WTC11 (cell line): ENCODE measurements at regions not wholly inside any gene's neighbourhood (a gene's known extent, or its start where the extent isn't known, plus 50 kb on each side); places are given as distances from the start of the nearest gene placed in this dataset.

Source experiments
- ATAC-seq: fragments of 200-7000 bp; cut with Tn5 transposase; 2 replicates; pipeline ENCODE4 v1.10.0; 2021; ENCODE audit warnings: mild to moderate bottlenecking, moderate library complexity
- CTCF ChIA-PET: fragments of 300-600 bp; sonication (Branson Sonifier 250); formaldehyde crosslinking; loops from one replicate; lab custom pipeline; 2021; ENCODE audit warnings: antibody characterized with exemption; lab: Charles Lee
- POLR2A ChIA-PET: fragments of 350-600 bp; sonication (Branson Sonifier 250); formaldehyde crosslinking; loops from one replicate; lab custom pipeline; 2021; ENCODE audit warnings: antibody characterized with exemption; lab: Charles Lee
- DNase-seq: peaks from one replicate; pipeline ENCODE4 v3.0.0; 2021; ENCODE audit warnings: low spot score
- H3K27ac Mint-ChIP-seq: 2 replicates; pipeline ENCODE4 v1.8.0; 2021; ENCODE audit warnings: mixed read lengths
- H3K27me3 Mint-ChIP-seq: 2 replicates; pipeline ENCODE4 v1.8.0; 2021; ENCODE audit warnings: low read depth, mild to moderate bottlenecking, moderate library complexity, mixed read lengths
- H3K36me3 Mint-ChIP-seq: 2 replicates; pipeline ENCODE4 v1.8.0; 2021; ENCODE audit warnings: mixed read lengths
- H3K4me1 Mint-ChIP-seq: 2 replicates; pipeline ENCODE4 v1.8.0; 2022; ENCODE audit warnings: mixed read lengths
- H3K4me3 Mint-ChIP-seq: 2 replicates; pipeline ENCODE4 v1.8.0; 2021; ENCODE audit warnings: mild to moderate bottlenecking, moderate library complexity, mixed read lengths
- H3K9me3 Mint-ChIP-seq: 2 replicates; pipeline ENCODE4 v1.8.0; 2021; ENCODE audit warnings: mixed read lengths
- ARID4B ChIP-seq: sonication (generic); formaldehyde crosslinking; IDR thresholded peaks from 2 replicates; pipeline ENCODE4 v1.8.0; 2023; ENCODE audit warnings: missing genetic modification reagents, mild to moderate bottlenecking, borderline replicate concordance
- CREM ChIP-seq: sonication (generic); formaldehyde crosslinking; IDR thresholded peaks from 2 replicates; pipeline ENCODE4 v1.8.1; 2022; ENCODE audit warnings: mild to moderate bottlenecking, missing genetic modification reagents, moderate library complexity
- E2F4 ChIP-seq: sonication (generic); formaldehyde crosslinking; IDR thresholded peaks from 2 replicates; pipeline ENCODE4 v1.8.1; 2022; ENCODE audit warnings: low read depth, mild to moderate bottlenecking, moderate library complexity, missing genetic modification reagents, borderline replicate concordance
- ELF4 ChIP-seq: sonication (generic); formaldehyde crosslinking; IDR thresholded peaks from 2 replicates; pipeline ENCODE4 v1.8.1; 2022; ENCODE audit warnings: low read depth, mild to moderate bottlenecking, moderate library complexity, missing genetic modification reagents
- EMX1 ChIP-seq: fragments of 250-450 bp; sonication (Bioruptor Pico); IDR thresholded peaks from 2 replicates; pipeline ENCODE4 v1.8.0; 2021; ENCODE audit warnings: mild to moderate bottlenecking
- FOXP1 ChIP-seq: sonication (generic); formaldehyde crosslinking; IDR thresholded peaks from 2 replicates; pipeline ENCODE4 v1.8.0; 2022; ENCODE audit warnings: missing genetic modification reagents, mild to moderate bottlenecking, moderate library complexity, borderline replicate concordance
- GABPB1 ChIP-seq: sonication (generic); formaldehyde crosslinking; IDR thresholded peaks from 2 replicates; pipeline ENCODE4 v1.8.1; 2023; ENCODE audit warnings: mild to moderate bottlenecking, missing genetic modification reagents
- HMGXB4 ChIP-seq: sonication (generic); formaldehyde crosslinking; IDR thresholded peaks from 2 replicates; pipeline ENCODE4 v1.8.1; 2023; ENCODE audit warnings: mild to moderate bottlenecking, moderate library complexity, missing genetic modification reagents
- IRF1 ChIP-seq: sonication (generic); formaldehyde crosslinking; IDR thresholded peaks from 2 replicates; pipeline ENCODE4 v1.8.0; 2023; ENCODE audit warnings: missing genetic modification reagents
- MAX ChIP-seq: sonication (generic); formaldehyde crosslinking; IDR thresholded peaks from 2 replicates; pipeline ENCODE4 v1.8.0; 2022; ENCODE audit warnings: mild to moderate bottlenecking, missing genetic modification reagents
- MXD4 ChIP-seq: fragments of 250-450 bp; sonication (Bioruptor Pico); IDR thresholded peaks from 2 replicates; pipeline ENCODE4 v1.8.0; 2021; ENCODE audit warnings: mild to moderate bottlenecking, moderate library complexity, borderline replicate concordance
- NFE2L1 ChIP-seq: sonication (generic); formaldehyde crosslinking; IDR thresholded peaks from 2 replicates; pipeline ENCODE4 v1.8.1; 2023; ENCODE audit warnings: missing genetic modification reagents
- NR3C1 ChIP-seq: sonication (generic); formaldehyde crosslinking; conservative IDR thresholded peaks from 2 replicates; pipeline ENCODE4 v1.8.1; 2023; ENCODE audit warnings: low read depth, mild to moderate bottlenecking, missing genetic modification reagents
- SMAD4 ChIP-seq: sonication (generic); formaldehyde crosslinking; IDR thresholded peaks from 2 replicates; pipeline ENCODE4 v1.8.0; 2022; ENCODE audit warnings: mild to moderate bottlenecking, missing genetic modification reagents
- SOX15 ChIP-seq: fragments of 250-450 bp; sonication (Bioruptor Pico); IDR thresholded peaks from 2 replicates; pipeline ENCODE4 v1.9.0; 2021; ENCODE audit warnings: mild to moderate bottlenecking
- ZMAT4 ChIP-seq: fragments of 250-450 bp; sonication (Bioruptor Pico); IDR thresholded peaks from 2 replicates; pipeline ENCODE4 v1.9.0; 2021; ENCODE audit warnings: mild to moderate bottlenecking
- ZNF121 ChIP-seq: sonication (generic); formaldehyde crosslinking; IDR thresholded peaks from 2 replicates; pipeline ENCODE4 v1.8.0; 2023; ENCODE audit warnings: missing genetic modification reagents
- ZNF138 ChIP-seq: sonication (generic); formaldehyde crosslinking; conservative IDR thresholded peaks from 2 replicates; pipeline ENCODE4 v1.8.1; 2022; ENCODE audit warnings: mild to moderate bottlenecking, moderate library complexity, missing genetic modification reagents
- ZNF263 ChIP-seq: sonication (generic); formaldehyde crosslinking; IDR thresholded peaks from 2 replicates; pipeline ENCODE4 v1.8.1; 2022; ENCODE audit warnings: low read depth, mild to moderate bottlenecking, moderate library complexity, missing genetic modification reagents
- ZNF317 ChIP-seq: sonication (generic); formaldehyde crosslinking; IDR thresholded peaks from 2 replicates; pipeline ENCODE4 v1.8.1; 2023; ENCODE audit warnings: low read depth, mild to moderate bottlenecking, moderate library complexity, missing genetic modification reagents, borderline replicate concordance
- ZNF423 ChIP-seq: fragments of 250-450 bp; sonication (Bioruptor Pico); IDR thresholded peaks from 2 replicates; pipeline ENCODE4 v2.1.2; 2022; ENCODE audit warnings: mild to moderate bottlenecking, moderate library complexity
- ZNF425 ChIP-seq: fragments of 250-450 bp; sonication (Bioruptor Pico); conservative IDR thresholded peaks from 2 replicates; pipeline ENCODE4 v1.9.0; 2021; ENCODE audit warnings: mild to moderate bottlenecking
- ZNF671 ChIP-seq: fragments of 250-450 bp; sonication (Bioruptor Pico); IDR thresholded peaks from 2 replicates; pipeline ENCODE4 v1.8.0; 2021; ENCODE audit warnings: mild to moderate bottlenecking

- ATAC-seq, result no peak
- ChIA-PET CTCF (interaction anchor here (1.5 kb wide), 1 partner anchor 51 kb away, joined by 5 read pairs; no protein-coding TSS in a partner anchor), POLR2A (interaction anchor here (0.5 to 0.6 kb wide), 2 partner anchors 185 to 343 kb away, joined by 3 to 6 read pairs; no protein-coding TSS in a partner anchor)
- Mint-ChIP-seq H3K9me3 (no peaks in the 10 kb centered on the region), H3K4me1 (no peaks in the 10 kb centered on the region)
- TF ChIP-seq HMGXB4 (CRISPR knock-in tag) (no peak), MAX (no peak), ZNF317 (CRISPR knock-in tag) (no peak), MXD4 (CRISPR knock-in tag) (no peak), ZNF423 (CRISPR knock-in tag) (no peak), ELF4 (CRISPR knock-in tag) (no peak), E2F4 (CRISPR knock-in tag) (no peak), ZNF263 (CRISPR knock-in tag) (no peak), ZNF121 (CRISPR knock-in tag) (no peak)
- TF ChIP-seq, all 79 proteins: peak for 0
- Mint-ChIP-seq H3K27me3 (no peaks in the 10 kb centered on the region), H3K27ac (no peak overlapping the region), H3K4me3 (no peak overlapping the region), H3K36me3 (no peaks in the 10 kb centered on the region)
- no peak for DNase-seq
Measured at GRCh38 chr16:11447272-11447671, 102.0 kb downstream of the RMI2 start.

GRCh38 chr16:11447836-11448235 lies 102.6 kb downstream of the RMI2 start:
- CTCF ChIA-PET, result interaction anchor here (1.5 kb wide), 1 partner anchor 52 kb away, joined by 5 read pairs; no protein-coding TSS in a partner anchor
- no peak for DNase-seq
- no peak overlapping the region for H3K27ac Mint-ChIP-seq
- H3K27me3 Mint-ChIP-seq, result no peaks in the 10 kb centered on the region
- TF ChIP-seq ZNF671 (CRISPR knock-in tag) (no peak), NR3C1 (no peak), ZMAT4 (CRISPR knock-in tag) (no peak), SMAD4 (CRISPR knock-in tag) (no peak), CREM (no peak), ZNF138 (CRISPR knock-in tag) (no peak), ARID4B (CRISPR knock-in tag) (no peak), E2F4 (CRISPR knock-in tag) (no peak), ZNF263 (CRISPR knock-in tag) (no peak), NFE2L1 (CRISPR knock-in tag) (no peak), IRF1 (CRISPR knock-in tag) (no peak), GABPB1 (CRISPR knock-in tag) (no peak), ZNF425 (no peak), EMX1 (CRISPR knock-in tag) (no peak), FOXP1 (CRISPR knock-in tag) (no peak), SOX15 (CRISPR knock-in tag) (no peak)
- H3K9me3 Mint-ChIP-seq, result no peaks in the 10 kb centered on the region
- no peaks in the 10 kb centered on the region for H3K4me1 Mint-ChIP-seq
- POLR2A ChIA-PET, result interaction anchor here (0.5 to 0.6 kb wide), 2 partner anchors 184 to 342 kb away, joined by 3 to 6 read pairs; no protein-coding TSS in a partner anchor
- no peak for ATAC-seq
- H3K36me3 Mint-ChIP-seq, result no peaks in the 10 kb centered on the region
- no peak overlapping the region for H3K4me3 Mint-ChIP-seq
